ENCODE measurements at regions not wholly inside any gene's neighbourhood (a gene's known extent, or its start where the extent isn't known, plus 50 kb on each side); places are given as distances from the start of the nearest gene placed in this dataset.
A peak's percentile ranks its signal among the peaks of the same experiment; 100 is the strongest.

DNA sequence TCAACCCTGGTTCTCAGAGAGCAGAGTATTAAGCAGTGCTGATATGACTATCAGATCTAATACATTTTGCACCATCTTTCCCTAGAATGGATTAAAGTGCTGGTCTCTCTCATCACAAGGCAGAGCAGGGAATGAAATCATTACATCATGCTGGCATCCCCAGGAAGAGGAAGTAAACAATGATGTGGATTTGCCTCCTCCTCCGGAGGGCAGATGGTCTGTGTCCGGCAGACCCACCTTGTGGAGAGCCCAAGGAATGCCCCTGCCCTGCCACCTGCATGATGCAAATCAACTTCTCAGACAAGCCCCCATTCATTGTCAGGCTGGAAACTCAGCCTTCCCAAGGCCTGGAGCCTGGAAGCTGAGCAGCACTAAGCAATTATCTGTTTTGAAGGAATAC, 1149.1 kb downstream of the VRK1 start:
- no peaks in the 10 kb centered on the region for H3K27me3 Mint-ChIP-seq (ENCODE audit: unreplicated experiment)
- no peak overlapping the region for H3K4me3 Mint-ChIP-seq (ENCODE audit: unreplicated experiment)
- DNase-seq (ENCODE audit: low spot score), result peak; percentile 15
- no peak overlapping the region for H3K27ac Mint-ChIP-seq (ENCODE audit: unreplicated experiment)
- no peaks in the 10 kb centered on the region for H3K9me3 Mint-ChIP-seq (ENCODE audit: unreplicated experiment)
- no peak for TF ChIP-seq CTCF (IDR thresholded peaks at IDR 0.05; ENCODE audit: unreplicated experiment)
- no peaks in the 10 kb centered on the region for H3K4me1 Mint-ChIP-seq (ENCODE audit: unreplicated experiment)
- H3K36me3 Mint-ChIP-seq (ENCODE audit: low read depth, unreplicated experiment), result no peaks in the 10 kb centered on the region

GRCh38 chr14:97946641-97947040, 1149.5 kb downstream of the VRK1 start:
- Mint-ChIP-seq H3K9me3 (ENCODE audit: unreplicated experiment) (no peaks in the 10 kb centered on the region), H3K4me3 (ENCODE audit: unreplicated experiment) (no peak overlapping the region), H3K27ac (ENCODE audit: unreplicated experiment) (no peak overlapping the region), H3K27me3 (ENCODE audit: unreplicated experiment) (no peaks in the 10 kb centered on the region), H3K36me3 (ENCODE audit: low read depth, unreplicated experiment) (no peaks in the 10 kb centered on the region), H3K4me1 (ENCODE audit: unreplicated experiment) (no peaks in the 10 kb centered on the region)
- no peak for TF ChIP-seq CTCF (IDR thresholded peaks at IDR 0.05; ENCODE audit: unreplicated experiment)
- no peak for DNase-seq (ENCODE audit: low spot score)

DNA sequence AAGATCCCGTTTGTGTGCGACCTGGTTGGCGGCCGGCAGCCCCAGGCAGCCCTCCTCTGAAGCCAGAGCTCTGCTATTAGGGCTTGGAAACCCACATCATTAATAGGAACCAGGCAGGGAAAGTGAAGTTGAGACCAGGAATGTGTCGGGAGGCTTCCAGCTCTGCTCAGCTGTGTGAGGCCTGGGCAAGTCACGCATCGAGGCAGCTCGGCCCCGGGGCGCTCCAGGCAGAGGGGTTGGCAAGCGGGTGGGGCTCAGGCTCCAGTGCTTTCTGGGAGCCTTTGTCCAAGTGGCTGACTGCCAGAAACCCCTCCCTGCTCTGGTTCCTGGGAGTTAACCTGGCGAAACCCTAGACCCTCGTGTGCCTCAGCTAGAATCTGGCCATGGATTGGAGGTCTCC, 1151.7 kb downstream of the VRK1 start:
- DNase-seq (ENCODE audit: low spot score), result no peak
- no peaks in the 10 kb centered on the region for H3K27me3 Mint-ChIP-seq (ENCODE audit: unreplicated experiment)
- TF ChIP-seq CTCF (IDR thresholded peaks at IDR 0.05; ENCODE audit: unreplicated experiment), result no peak
- H3K27ac Mint-ChIP-seq (ENCODE audit: unreplicated experiment), result no peak overlapping the region
- H3K9me3 Mint-ChIP-seq (ENCODE audit: unreplicated experiment), result no peaks in the 10 kb centered on the region
- no peak overlapping the region for H3K4me3 Mint-ChIP-seq (ENCODE audit: unreplicated experiment)
- H3K4me1 Mint-ChIP-seq (ENCODE audit: unreplicated experiment), result no peaks in the 10 kb centered on the region
- H3K36me3 Mint-ChIP-seq (ENCODE audit: low read depth, unreplicated experiment), result no peaks in the 10 kb centered on the region

- no peaks in the 10 kb centered on the region for H3K9me3 Mint-ChIP-seq (ENCODE audit: unreplicated experiment)
- no peak overlapping the region for H3K4me3 Mint-ChIP-seq (ENCODE audit: unreplicated experiment)
- no peaks in the 10 kb centered on the region for H3K27me3 Mint-ChIP-seq (ENCODE audit: unreplicated experiment)
- H3K4me1 Mint-ChIP-seq (ENCODE audit: unreplicated experiment), result no peaks in the 10 kb centered on the region
- H3K36me3 Mint-ChIP-seq (ENCODE audit: low read depth, unreplicated experiment), result no peaks in the 10 kb centered on the region
- no peak for DNase-seq (ENCODE audit: low spot score)
- H3K27ac Mint-ChIP-seq (ENCODE audit: unreplicated experiment), result no peak overlapping the region
- TF ChIP-seq CTCF (IDR thresholded peaks at IDR 0.05; ENCODE audit: unreplicated experiment), result no peak
Measured at GRCh38 chr14:97956581-97957340, 1159.6 kb downstream of the VRK1 start.

- Mint-ChIP-seq H3K9me3 (ENCODE audit: unreplicated experiment) (no peaks in the 10 kb centered on the region), H3K27me3 (ENCODE audit: unreplicated experiment) (no peaks in the 10 kb centered on the region), H3K4me3 (ENCODE audit: unreplicated experiment) (no peak overlapping the region), H3K27ac (ENCODE audit: unreplicated experiment) (no peak overlapping the region), H3K4me1 (ENCODE audit: unreplicated experiment) (no peaks in the 10 kb centered on the region), H3K36me3 (ENCODE audit: low read depth, unreplicated experiment) (no peaks in the 10 kb centered on the region)
- DNase-seq (ENCODE audit: low spot score), result no peak
- no peak for TF ChIP-seq CTCF (IDR thresholded peaks at IDR 0.05; ENCODE audit: unreplicated experiment)
Measured at GRCh38 chr14:97959251-97959650, 1162.1 kb downstream of the VRK1 start.
